ENCODE measurements at regions not wholly inside any gene's neighbourhood (a gene's known extent, or its start where the extent isn't known, plus 50 kb on each side); places are given as distances from the start of the nearest gene placed in this dataset.

GRCh38 chr7:63073286-63073685 is 925.4 kb upstream of the ZNF722 start:
- no peak overlapping the region for H3K4me3 Mint-ChIP-seq (ENCODE audit: unreplicated experiment)
- H3K36me3 Mint-ChIP-seq (ENCODE audit: low read depth, unreplicated experiment) = peaks cover 24% of the 10 kb centered on the region
- H3K27ac Mint-ChIP-seq (ENCODE audit: unreplicated experiment) = no peak overlapping the region

GRCh38 chr7:63073736-63074135 is 924.9 kb upstream of the ZNF722 start:
- H3K4me1 Mint-ChIP-seq (ENCODE audit: unreplicated experiment) = no peaks in the 10 kb centered on the region
- peaks cover 12% of the 10 kb centered on the region for H3K27me3 Mint-ChIP-seq (ENCODE audit: unreplicated experiment)
- H3K4me3 Mint-ChIP-seq (ENCODE audit: unreplicated experiment) = no peak overlapping the region
- peaks cover 46% of the 10 kb centered on the region for H3K9me3 Mint-ChIP-seq (ENCODE audit: unreplicated experiment)
- no peak for DNase-seq (ENCODE audit: low spot score)
- no peak overlapping the region for H3K27ac Mint-ChIP-seq (ENCODE audit: unreplicated experiment)
- H3K36me3 Mint-ChIP-seq (ENCODE audit: low read depth, unreplicated experiment) = peaks cover 21% of the 10 kb centered on the region
- no peak for TF ChIP-seq CTCF (IDR thresholded peaks at IDR 0.05; ENCODE audit: unreplicated experiment)

More at GRCh38 chr7:63073286-63073685, 925.4 kb upstream of the ZNF722 start:
- H3K9me3 Mint-ChIP-seq (ENCODE audit: unreplicated experiment) = peaks cover 46% of the 10 kb centered on the region
- DNase-seq (ENCODE audit: low spot score) = no peak
- H3K27me3 Mint-ChIP-seq (ENCODE audit: unreplicated experiment) = peaks cover 12% of the 10 kb centered on the region
- no peak for TF ChIP-seq CTCF (IDR thresholded peaks at IDR 0.05; ENCODE audit: unreplicated experiment)
- no peaks in the 10 kb centered on the region for H3K4me1 Mint-ChIP-seq (ENCODE audit: unreplicated experiment)

GRCh38 chr7:63077841-63078240 is 920.8 kb upstream of the ZNF722 start:
- H3K4me1 Mint-ChIP-seq (ENCODE audit: unreplicated experiment) = no peaks in the 10 kb centered on the region
- no peak overlapping the region for H3K4me3 Mint-ChIP-seq (ENCODE audit: unreplicated experiment)
- no peak overlapping the region for H3K27ac Mint-ChIP-seq (ENCODE audit: unreplicated experiment)

GRCh38 chr7:63080406-63080805 is 918.2 kb upstream of the ZNF722 start:
- H3K9me3 Mint-ChIP-seq (ENCODE audit: unreplicated experiment) = peaks cover 47% of the 10 kb centered on the region
- H3K36me3 Mint-ChIP-seq (ENCODE audit: low read depth, unreplicated experiment) = peaks cover 10% of the 10 kb centered on the region
- peaks cover 3% of the 10 kb centered on the region for H3K27me3 Mint-ChIP-seq (ENCODE audit: unreplicated experiment)
- no peaks in the 10 kb centered on the region for H3K4me1 Mint-ChIP-seq (ENCODE audit: unreplicated experiment)
- TF ChIP-seq CTCF (IDR thresholded peaks at IDR 0.05; ENCODE audit: unreplicated experiment) = no peak
- no peak overlapping the region for H3K27ac Mint-ChIP-seq (ENCODE audit: unreplicated experiment)
- DNase-seq (ENCODE audit: low spot score) = no peak
- no peak overlapping the region for H3K4me3 Mint-ChIP-seq (ENCODE audit: unreplicated experiment)

More at GRCh38 chr7:63077841-63078240, 920.8 kb upstream of the ZNF722 start:
- no peak for TF ChIP-seq CTCF (IDR thresholded peaks at IDR 0.05; ENCODE audit: unreplicated experiment)
- Mint-ChIP-seq H3K9me3 (ENCODE audit: unreplicated experiment) (peaks cover 59% of the 10 kb centered on the region), H3K36me3 (ENCODE audit: low read depth, unreplicated experiment) (peaks cover 12% of the 10 kb centered on the region), H3K27me3 (ENCODE audit: unreplicated experiment) (peaks cover 7% of the 10 kb centered on the region)
- no peak for DNase-seq (ENCODE audit: low spot score)

GRCh38 chr7:63080831-63081230 is 917.8 kb upstream of the ZNF722 start:
- no peak overlapping the region for H3K4me3 Mint-ChIP-seq (ENCODE audit: unreplicated experiment)
- no peak overlapping the region for H3K27ac Mint-ChIP-seq (ENCODE audit: unreplicated experiment)
- peaks cover 47% of the 10 kb centered on the region for H3K9me3 Mint-ChIP-seq (ENCODE audit: unreplicated experiment)
- TF ChIP-seq CTCF (IDR thresholded peaks at IDR 0.05; ENCODE audit: unreplicated experiment) = no peak
- peaks cover 3% of the 10 kb centered on the region for H3K27me3 Mint-ChIP-seq (ENCODE audit: unreplicated experiment)
- H3K4me1 Mint-ChIP-seq (ENCODE audit: unreplicated experiment) = no peaks in the 10 kb centered on the region
- no peak for DNase-seq (ENCODE audit: low spot score)
- H3K36me3 Mint-ChIP-seq (ENCODE audit: low read depth, unreplicated experiment) = peaks cover 9% of the 10 kb centered on the region
